K562 (cell line): ENCODE measurements at regions not wholly inside any gene's neighbourhood (a gene's known extent, or its start where the extent isn't known, plus 50 kb on each side); places are given as distances from the start of the nearest gene placed in this dataset.

Experiments used
- ETS2 ChIP-seq: IDR thresholded peaks from 2 replicates; pipeline ENCODE4 v1.6.1; 2016; ENCODE audit warnings: borderline replicate concordance, missing genetic modification characterization, mild to moderate bottlenecking, moderate library complexity, missing compliant biosample characterization; ENCODE audit not compliant: poor library complexity, severe bottlenecking
- FOXP1 ChIP-seq: sonication (generic); formaldehyde crosslinking; IDR thresholded peaks from 2 replicates; pipeline ENCODE4 v1.8.0; 2022; ENCODE audit warnings: mild to moderate bottlenecking, missing genetic modification reagents
- HDAC3 ChIP-seq: fragments of 450-650 bp; IDR thresholded peaks from 2 replicates; pipeline ENCODE4 v1.6.1; 2018; ENCODE audit warnings: borderline replicate concordance, mild to moderate bottlenecking, moderate library complexity; ENCODE audit not compliant: partially characterized antibody
- SMARCC2 ChIP-seq: fragments of 450-650 bp; IDR thresholded peaks from 2 replicates; pipeline ENCODE4 v1.6.1; 2017; ENCODE audit warnings: antibody characterized with exemption, moderate library complexity, mild to moderate bottlenecking, low read depth
- SPI1 ChIP-seq: IDR thresholded peaks from 2 replicates; pipeline ENCODE4 v1.6.1; 2011; ENCODE audit warnings: low read depth, low read length, control low read depth, borderline replicate concordance
- ZNF696 ChIP-seq: fragments of 250-450 bp; sonication (Bioruptor Pico); conservative IDR thresholded peaks from 2 replicates; pipeline ENCODE4 v1.4.0; 2020; ENCODE audit warnings: mild to moderate bottlenecking, moderate library complexity
- ZNF75A ChIP-seq: fragments of 450-650 bp; formaldehyde crosslinking; IDR thresholded peaks from 2 replicates; pipeline ENCODE4 v1.4.0; 2020; ENCODE audit warnings: mild to moderate bottlenecking
- TF ChIP-seq, protein P1 (sequence below), 2 experiments: fragments of 450-650 bp in 1 of 2; sonication (generic) in 1 of 2; formaldehyde crosslinking in 1 of 2; IDR thresholded peaks in 1 of 2; conservative IDR thresholded peaks in 1 of 2; 2 replicates each; pipeline versions ENCODE4 v1.6.1 to v1.8.1; 2016 to 2023; ENCODE audit warnings: mild to moderate bottlenecking in 2 of 2, moderate library complexity in 2 of 2, inconsistent platforms in 1 of 2, missing genetic modification reagents in 1 of 2
- TF ChIP-seq, protein P2 (sequence below): sonication (generic); formaldehyde crosslinking; IDR thresholded peaks from 2 replicates; pipeline ENCODE4 v1.9.0; 2022; ENCODE audit warnings: mild to moderate bottlenecking, missing genetic modification reagents
- TF ChIP-seq, protein P3 (sequence below): fragments of 250-450 bp; sonication (Bioruptor Pico); IDR thresholded peaks from 2 replicates; pipeline ENCODE4 v1.4.0; 2020; ENCODE audit warnings: mild to moderate bottlenecking, moderate library complexity, borderline replicate concordance
- TF ChIP-seq, protein P4 (sequence below): IDR thresholded peaks from 2 replicates; pipeline ENCODE4 v1.6.1; 2012; ENCODE audit warnings: low read depth, low read length, improper control_type of control experiment, borderline replicate concordance

DNA sequence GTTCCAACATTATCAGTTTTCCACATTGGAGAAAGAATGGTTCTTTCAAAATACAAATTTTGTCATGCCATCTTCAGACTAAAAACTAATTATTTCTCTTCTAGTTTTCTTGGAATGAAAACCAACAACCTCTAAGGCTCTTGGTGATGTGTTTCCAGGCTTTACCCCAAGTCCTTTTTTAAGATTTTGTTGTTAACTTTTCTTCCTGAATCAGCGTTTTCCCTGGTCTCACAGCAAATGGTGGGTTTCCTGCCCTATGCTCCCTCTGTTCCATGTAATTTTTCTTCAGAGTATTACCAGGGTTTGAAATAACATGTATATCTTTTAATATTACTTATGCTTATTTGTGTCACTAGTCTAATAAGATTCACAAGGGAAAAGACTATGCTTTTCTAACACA lies 1311.9 kb downstream of the LRFN5 start (continued):
- TF ChIP-seq, protein P1, sequence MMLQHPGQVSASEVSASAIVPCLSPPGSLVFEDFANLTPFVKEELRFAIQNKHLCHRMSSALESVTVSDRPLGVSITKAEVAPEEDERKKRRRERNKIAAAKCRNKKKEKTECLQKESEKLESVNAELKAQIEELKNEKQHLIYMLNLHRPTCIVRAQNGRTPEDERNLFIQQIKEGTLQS (IDR thresholded peaks at IDR 0.05): no peak
- TF ChIP-seq, protein P1 (CRISPR knock-in tag; conservative IDR thresholded peaks at IDR 0.05): no peak
- TF ChIP-seq, protein P2, sequence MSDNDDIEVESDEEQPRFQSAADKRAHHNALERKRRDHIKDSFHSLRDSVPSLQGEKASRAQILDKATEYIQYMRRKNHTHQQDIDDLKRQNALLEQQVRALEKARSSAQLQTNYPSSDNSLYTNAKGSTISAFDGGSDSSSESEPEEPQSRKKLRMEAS (CRISPR knock-in tag): no peak
- TF ChIP-seq ZNF75A (CRISPR knock-in tag) (no peak), SPI1 (no peak), SMARCC2 (no peak), FOXP1 (CRISPR knock-in tag) (no peak), HDAC3 (no peak), ZNF696 (CRISPR knock-in tag) (no peak), ETS2 (no peak)
- TF ChIP-seq, protein P3, sequence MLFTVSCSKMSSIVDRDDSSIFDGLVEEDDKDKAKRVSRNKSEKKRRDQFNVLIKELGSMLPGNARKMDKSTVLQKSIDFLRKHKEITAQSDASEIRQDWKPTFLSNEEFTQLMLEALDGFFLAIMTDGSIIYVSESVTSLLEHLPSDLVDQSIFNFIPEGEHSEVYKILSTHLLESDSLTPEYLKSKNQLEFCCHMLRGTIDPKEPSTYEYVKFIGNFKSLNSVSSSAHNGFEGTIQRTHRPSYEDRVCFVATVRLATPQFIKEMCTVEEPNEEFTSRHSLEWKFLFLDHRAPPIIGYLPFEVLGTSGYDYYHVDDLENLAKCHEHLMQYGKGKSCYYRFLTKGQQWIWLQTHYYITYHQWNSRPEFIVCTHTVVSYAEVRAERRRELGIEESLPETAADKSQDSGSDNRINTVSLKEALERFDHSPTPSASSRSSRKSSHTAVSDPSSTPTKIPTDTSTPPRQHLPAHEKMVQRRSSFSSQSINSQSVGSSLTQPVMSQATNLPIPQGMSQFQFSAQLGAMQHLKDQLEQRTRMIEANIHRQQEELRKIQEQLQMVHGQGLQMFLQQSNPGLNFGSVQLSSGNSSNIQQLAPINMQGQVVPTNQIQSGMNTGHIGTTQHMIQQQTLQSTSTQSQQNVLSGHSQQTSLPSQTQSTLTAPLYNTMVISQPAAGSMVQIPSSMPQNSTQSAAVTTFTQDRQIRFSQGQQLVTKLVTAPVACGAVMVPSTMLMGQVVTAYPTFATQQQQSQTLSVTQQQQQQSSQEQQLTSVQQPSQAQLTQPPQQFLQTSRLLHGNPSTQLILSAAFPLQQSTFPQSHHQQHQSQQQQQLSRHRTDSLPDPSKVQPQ (CRISPR knock-in tag): no peak
- TF ChIP-seq, protein P4, sequence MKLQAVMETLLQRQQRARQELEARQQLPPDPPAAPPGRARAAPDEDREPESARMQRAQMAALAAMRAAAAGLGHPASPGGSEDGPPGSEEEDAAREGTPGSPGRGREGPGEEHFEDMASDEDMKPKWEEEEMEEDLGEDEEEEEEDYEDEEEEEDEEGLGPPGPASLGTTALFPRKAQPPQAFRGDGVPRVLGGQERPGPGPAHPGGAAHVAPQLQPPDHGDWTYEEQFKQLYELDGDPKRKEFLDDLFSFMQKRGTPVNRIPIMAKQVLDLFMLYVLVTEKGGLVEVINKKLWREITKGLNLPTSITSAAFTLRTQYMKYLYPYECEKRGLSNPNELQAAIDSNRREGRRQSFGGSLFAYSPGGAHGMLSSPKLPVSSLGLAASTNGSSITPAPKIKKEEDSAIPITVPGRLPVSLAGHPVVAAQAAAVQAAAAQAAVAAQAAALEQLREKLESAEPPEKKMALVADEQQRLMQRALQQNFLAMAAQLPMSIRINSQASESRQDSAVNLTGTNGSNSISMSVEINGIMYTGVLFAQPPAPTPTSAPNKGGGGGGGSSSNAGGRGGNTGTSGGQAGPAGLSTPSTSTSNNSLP: no peak
